IMR-90 (cell line): ENCODE measurements at regions not wholly inside any gene's neighbourhood (a gene's known extent, or its start where the extent isn't known, plus 50 kb on each side); places are given as distances from the start of the nearest gene placed in this dataset.

Experiments
- BHLHE40 ChIP-seq: fragments of 150-350 bp; IDR thresholded peaks from 2 replicates; pipeline ENCODE4 v1.6.1; 2016; ENCODE audit warnings: mild to moderate bottlenecking, low read depth, low read length
- CHD1 ChIP-seq: IDR thresholded peaks from 2 replicates; pipeline ENCODE4 v1.6.1; 2012; ENCODE audit warnings: low read depth, low read length, improper control_type of control experiment
- ELK1 ChIP-seq: fragments of 150-350 bp; IDR thresholded peaks from 2 replicates; pipeline ENCODE4 v1.6.1; 2016; ENCODE audit warnings: low read depth, mild to moderate bottlenecking, low read length, moderate library complexity, borderline replicate concordance
- MXI1 ChIP-seq: IDR thresholded peaks from 2 replicates; pipeline ENCODE4 v1.6.1; 2012; ENCODE audit warnings: low read depth, mild to moderate bottlenecking, low read length, moderate library complexity, borderline replicate concordance
- POLR2A ChIP-seq: IDR thresholded peaks from 2 replicates; pipeline ENCODE4 v1.6.1; 2012; ENCODE audit warnings: mild to moderate bottlenecking, low read depth, low read length
- USF2 ChIP-seq: fragments of 150-350 bp; IDR thresholded peaks from 2 replicates; pipeline ENCODE4 v1.6.1; 2017; ENCODE audit warnings: mild to moderate bottlenecking, antibody characterized with exemption, low read length, low read depth
- TF ChIP-seq, protein P1 (sequence below): conservative IDR thresholded peaks from 2 replicates; pipeline ENCODE4 v1.5.1; 2012; ENCODE audit warnings: mild to moderate bottlenecking, low read depth, low read length, improper control_type of control experiment

GRCh38 chr9:115285836-115286235, 167.9 kb upstream of the TNC start:
- TF ChIP-seq BHLHE40 (no peak), POLR2A (no peak), ELK1 (no peak), CHD1 (no peak), USF2 (no peak), MXI1 (no peak)
- TF ChIP-seq, protein P1, sequence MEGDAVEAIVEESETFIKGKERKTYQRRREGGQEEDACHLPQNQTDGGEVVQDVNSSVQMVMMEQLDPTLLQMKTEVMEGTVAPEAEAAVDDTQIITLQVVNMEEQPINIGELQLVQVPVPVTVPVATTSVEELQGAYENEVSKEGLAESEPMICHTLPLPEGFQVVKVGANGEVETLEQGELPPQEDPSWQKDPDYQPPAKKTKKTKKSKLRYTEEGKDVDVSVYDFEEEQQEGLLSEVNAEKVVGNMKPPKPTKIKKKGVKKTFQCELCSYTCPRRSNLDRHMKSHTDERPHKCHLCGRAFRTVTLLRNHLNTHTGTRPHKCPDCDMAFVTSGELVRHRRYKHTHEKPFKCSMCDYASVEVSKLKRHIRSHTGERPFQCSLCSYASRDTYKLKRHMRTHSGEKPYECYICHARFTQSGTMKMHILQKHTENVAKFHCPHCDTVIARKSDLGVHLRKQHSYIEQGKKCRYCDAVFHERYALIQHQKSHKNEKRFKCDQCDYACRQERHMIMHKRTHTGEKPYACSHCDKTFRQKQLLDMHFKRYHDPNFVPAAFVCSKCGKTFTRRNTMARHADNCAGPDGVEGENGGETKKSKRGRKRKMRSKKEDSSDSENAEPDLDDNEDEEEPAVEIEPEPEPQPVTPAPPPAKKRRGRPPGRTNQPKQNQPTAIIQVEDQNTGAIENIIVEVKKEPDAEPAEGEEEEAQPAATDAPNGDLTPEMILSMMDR: no peak
